UCSD-AML1 (cell line): ENCODE measurements at regions not wholly inside any gene's neighbourhood (a gene's known extent, or its start where the extent isn't known, plus 50 kb on each side); places are given as distances from the start of the nearest gene placed in this dataset.

Experiments
- DNase-seq: peaks from one replicate; lab custom pipeline; 2025; ENCODE audit not compliant: unreplicated experiment; lab: John Stamatoyannopoulos, UW

DNA sequence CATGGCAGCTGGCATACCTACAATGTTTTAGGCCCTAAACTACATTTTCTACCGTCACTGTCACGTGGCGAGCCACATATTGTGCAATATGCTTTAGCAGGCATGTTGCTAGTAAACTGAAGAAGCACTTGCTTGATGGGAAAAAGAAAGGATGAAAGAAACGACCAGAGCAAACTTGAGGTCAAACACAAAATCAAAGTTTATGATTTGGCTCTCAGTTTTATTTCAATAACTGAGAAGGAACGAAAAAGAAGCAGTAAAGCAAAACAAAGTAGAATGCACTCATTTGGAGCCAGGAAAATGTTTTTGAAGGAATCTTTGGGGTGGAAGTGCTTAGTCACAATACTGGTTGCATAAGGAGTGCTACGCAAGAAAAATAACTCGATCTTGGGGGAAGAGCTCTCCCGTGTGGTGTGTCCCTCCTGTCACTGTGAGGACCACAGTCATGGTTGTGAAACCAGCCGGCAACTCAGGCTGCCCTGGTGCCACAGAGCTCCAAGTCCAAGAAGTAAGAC, 349.8 kb downstream of the RBM43 start:
- DNase-seq: no peak

DNA sequence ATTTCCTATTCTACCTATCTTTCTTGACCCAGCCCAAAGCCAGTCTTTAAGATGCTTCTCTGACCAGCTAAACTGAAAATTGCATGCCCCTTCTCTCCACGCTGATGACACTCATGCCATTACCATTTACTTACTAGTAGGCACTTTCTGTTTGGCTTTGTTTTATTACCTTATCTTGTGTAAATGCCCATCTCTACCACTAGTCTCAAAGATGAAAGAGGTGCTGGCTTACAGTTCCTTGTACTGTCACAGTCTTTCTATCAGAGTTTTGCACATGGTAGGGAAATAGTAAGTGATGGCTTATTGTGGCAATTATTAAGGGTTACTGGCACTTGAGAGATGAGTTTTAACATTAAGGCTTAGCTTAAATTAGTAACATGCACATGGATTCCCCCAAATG, 352.1 kb downstream of the RBM43 start:
- no peak for DNase-seq

GRCh38 chr2:150909090-150909489, 352.6 kb downstream of the RBM43 start:
- DNase-seq: no peak

DNA sequence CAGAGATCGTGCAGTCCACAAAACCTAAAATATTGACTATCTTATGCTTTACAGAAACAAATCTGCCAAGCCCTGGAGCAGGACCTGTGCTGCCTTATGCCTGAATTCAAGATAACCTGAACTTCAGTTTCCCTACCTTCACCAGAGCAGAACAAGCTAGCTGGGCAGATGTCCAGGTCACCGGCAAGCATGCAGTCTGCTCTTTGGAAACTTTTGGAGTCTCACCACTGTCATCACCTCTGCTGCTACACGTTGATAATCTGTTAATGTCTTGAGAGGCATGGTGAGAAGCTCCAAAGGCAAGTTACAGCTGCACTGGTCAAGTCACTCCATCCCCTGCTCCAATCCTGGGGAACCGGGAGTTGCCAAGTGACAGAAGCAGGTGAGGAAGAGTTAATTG, 354.2 kb downstream of the RBM43 start:
- DNase-seq: no peak

DNA sequence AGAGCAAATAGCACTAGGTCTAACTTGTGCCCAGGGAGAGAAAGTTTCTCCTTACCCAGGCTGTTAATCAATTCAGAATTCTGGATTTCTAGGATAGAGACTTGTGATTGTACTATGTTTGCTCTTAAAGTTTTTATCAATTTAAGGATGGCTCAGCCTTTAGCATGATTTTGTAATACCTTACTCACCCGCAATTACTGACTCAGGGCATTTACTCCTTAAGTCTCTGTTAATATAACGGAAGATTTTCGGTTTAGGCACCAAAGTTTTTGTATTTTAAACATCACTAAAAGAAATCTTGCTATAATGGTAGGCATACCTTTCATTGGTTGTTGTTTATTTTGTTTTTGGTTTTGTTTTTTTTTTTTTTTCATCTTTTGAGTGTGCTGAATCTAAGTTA, 358.2 kb downstream of the RBM43 start:
- DNase-seq: no peak

DNA sequence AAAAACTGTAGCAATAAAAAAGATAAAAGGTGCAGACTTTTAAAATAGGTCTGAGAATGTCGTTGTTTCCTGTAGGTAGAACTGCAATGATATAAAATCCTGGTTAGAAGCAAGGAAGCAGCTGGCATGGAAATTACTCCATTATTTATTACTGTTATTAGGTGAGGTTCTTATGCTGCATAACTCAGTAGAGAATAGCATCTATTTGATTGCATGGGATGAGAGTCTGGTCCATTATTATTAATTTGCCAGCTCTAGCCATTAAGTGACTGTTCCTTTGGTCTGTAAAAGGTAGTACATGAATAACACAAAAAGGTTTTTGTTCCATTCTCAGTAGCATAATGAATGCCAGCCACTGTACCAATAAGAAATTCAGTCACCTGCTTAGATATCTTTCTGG, 358.6 kb downstream of the RBM43 start:
- DNase-seq: no peak

- no peak for DNase-seq
Measured at GRCh38 chr2:150900913-150901312, 360.8 kb downstream of the RBM43 start.

- no peak for DNase-seq
Measured at GRCh38 chr2:150895968-150896367, 365.7 kb downstream of the RBM43 start.

GRCh38 chr2:150889141-150889540, 372.5 kb downstream of the RBM43 start:
- DNase-seq: no peak

- no peak for DNase-seq
Measured at GRCh38 chr2:150888337-150888736, 373.3 kb downstream of the RBM43 start.

DNA sequence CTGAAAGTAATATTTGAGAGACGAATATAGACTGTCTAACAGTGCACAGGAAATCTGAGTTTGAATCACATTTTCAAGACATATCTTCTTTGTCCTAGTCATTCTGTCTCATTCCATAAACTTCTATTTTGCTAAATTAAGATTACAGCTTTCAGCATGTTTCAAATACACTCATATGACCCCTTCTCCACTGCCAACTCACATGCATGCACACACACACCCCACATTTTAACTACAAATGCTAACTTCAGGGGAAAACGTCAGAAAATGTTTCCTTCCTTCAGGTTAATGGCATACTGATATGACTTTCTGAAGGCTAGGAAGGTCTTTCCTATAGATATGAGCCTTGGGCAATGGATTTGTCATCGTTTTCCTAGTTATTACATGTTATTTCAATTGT, 373.7 kb downstream of the RBM43 start:
- DNase-seq: no peak

- DNase-seq: no peak
Measured at GRCh38 chr2:150885774-150886386, 375.8 kb downstream of the RBM43 start.

GRCh38 chr2:150885236-150885635, 376.4 kb downstream of the RBM43 start:
- no peak for DNase-seq

GRCh38 chr2:150883613-150883895, 378.1 kb downstream of the RBM43 start:
- no peak for DNase-seq

GRCh38 chr2:150882751-150883612, 378.7 kb downstream of the RBM43 start:
- no peak for DNase-seq

DNA sequence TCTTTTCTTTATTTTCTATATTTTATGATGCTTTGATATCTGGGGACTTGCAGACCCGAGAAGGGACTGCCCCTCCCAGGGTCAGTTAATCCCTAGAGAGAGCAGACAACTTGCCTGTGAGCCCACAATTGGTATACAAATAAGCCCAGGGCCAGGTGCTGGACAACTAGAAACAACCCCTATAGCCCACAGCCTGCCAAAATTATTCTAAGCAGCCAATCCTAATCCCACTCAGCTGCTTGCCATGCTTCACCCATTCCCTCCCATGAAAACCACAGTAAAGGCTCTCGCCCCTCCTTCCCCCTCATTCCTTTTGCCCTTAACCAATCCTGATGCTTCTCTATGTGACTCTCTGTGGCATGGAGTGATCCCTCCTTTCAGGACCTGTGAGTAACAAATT, 380.7 kb downstream of the RBM43 start:
- DNase-seq: no peak

- no peak for DNase-seq
Measured at GRCh38 chr2:150878356-150878755, 383.3 kb downstream of the RBM43 start.

DNA sequence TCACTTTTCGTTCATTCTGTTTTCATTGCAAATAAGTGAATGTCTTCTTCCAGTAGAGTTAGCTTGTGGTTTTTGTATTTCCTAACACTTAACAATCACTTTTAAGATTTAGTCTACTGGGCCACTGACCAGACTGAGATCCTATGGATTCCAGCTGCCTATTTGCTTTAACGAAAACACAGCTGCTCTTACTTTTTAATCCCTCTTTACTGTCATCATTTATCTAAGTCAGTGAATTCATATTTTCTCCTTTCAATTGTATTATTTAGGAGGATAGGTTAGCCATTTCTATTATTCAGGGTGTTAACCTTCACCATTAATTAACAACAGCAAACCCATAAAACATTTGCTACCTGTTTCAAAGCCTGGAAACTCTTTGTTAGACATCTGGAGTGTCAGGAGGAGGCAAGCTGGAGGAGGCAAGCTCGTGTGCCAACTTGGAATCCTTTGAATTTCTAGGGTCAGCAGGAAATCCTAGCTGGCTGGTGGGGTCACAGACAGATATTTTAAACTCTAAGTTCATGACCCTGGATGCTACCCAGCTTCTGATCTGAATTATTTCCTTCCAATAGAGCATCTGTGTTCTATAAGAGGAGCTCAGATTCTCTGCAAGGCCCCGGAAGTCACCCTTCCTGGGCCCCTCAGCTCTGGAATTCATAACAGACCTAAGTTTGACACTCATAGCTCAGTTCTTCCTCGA, 385.3 kb downstream of the RBM43 start:
- DNase-seq: no peak

DNA sequence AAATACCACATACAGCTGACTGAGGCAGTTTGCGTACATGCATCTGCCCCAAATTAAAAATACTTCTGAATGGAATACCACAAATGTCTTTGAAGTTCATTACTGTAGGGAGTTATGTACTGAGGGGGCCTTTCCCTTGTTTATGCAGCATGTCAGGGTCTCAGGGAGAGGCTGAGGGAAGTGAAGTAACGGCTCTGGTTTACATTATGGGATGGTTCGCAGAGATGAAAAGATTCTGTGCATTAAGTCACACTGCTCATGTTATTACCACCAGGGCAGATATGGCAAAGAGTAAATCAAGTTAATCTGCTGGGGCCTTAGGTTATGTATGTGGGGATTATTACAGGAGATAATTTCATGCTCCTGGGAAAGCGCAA, 385.9 kb upstream of the RND3 start:
- no peak for DNase-seq

GRCh38 chr2:150872756-150873395, 385.4 kb upstream of the RND3 start:
- no peak for DNase-seq

- DNase-seq: no peak
Measured at GRCh38 chr2:150866431-150866830, 379.0 kb upstream of the RND3 start.

- DNase-seq: no peak
Measured at GRCh38 chr2:150863691-150864090, 376.2 kb upstream of the RND3 start.
